Fibroblast of lung (primary cell): ENCODE measurements at regions not wholly inside any gene's neighbourhood (a gene's known extent, or its start where the extent isn't known, plus 50 kb on each side); places are given as distances from the start of the nearest gene placed in this dataset.

ENCODE experiments used
- DNase-seq, 2 donors: peaks; one replicate each; pipeline versions ENCODE4 v3.0.0 to v3.0.0-alpha.2; 2010; ENCODE audit warnings: low read depth in 2 of 2
- H2AFZ ChIP-seq: 2 replicates; pipeline ENCODE4 v1.5.1; 2012; ENCODE audit warnings: low read length, control low read depth, inconsistent platforms
- H3K27ac ChIP-seq: 2 replicates; pipeline ENCODE4 v1.5.1; 2011; ENCODE audit warnings: low read length, control low read depth; ENCODE audit not compliant: insufficient read depth
- H3K27me3 ChIP-seq: 2 replicates; pipeline ENCODE4 v1.5.1; 2011; ENCODE audit warnings: mild to moderate bottlenecking, low read length; ENCODE audit not compliant: control insufficient read depth, insufficient read depth
- H3K36me3 ChIP-seq: 2 replicates; pipeline ENCODE4 v1.5.1; 2011; ENCODE audit warnings: low read length; ENCODE audit not compliant: control insufficient read depth, insufficient read depth
- H3K4me1 ChIP-seq: 2 replicates; pipeline ENCODE4 v1.5.1; 2011; ENCODE audit warnings: low read length; ENCODE audit not compliant: control insufficient read depth, insufficient read depth; ENCODE audit errors: extremely low read depth
- H3K4me2 ChIP-seq: 2 replicates; pipeline ENCODE4 v1.5.1; 2011; ENCODE audit warnings: low read length, control low read depth; ENCODE audit not compliant: insufficient read depth; ENCODE audit errors: extremely low read depth
- H3K4me3 ChIP-seq, 4 experiments: fragments of 200-600 bp in 1 of 4; sonication (generic) in 1 of 4; replicated peaks in 1 of 4; 2 replicates each; pipeline ENCODE4 v1.5.1; 2011 to 2016; ENCODE audit warnings: low read length in 4 of 4, low read depth in 3 of 4, mild to moderate bottlenecking in 3 of 4, control low read depth in 2 of 4, inconsistent platforms in 1 of 4, mixed read lengths in 1 of 4; ENCODE audit not compliant: insufficient read depth in 1 of 4; ENCODE audit errors: control extremely low read depth in 1 of 4
- H3K79me2 ChIP-seq: 2 replicates; pipeline ENCODE4 v1.5.1; 2012; ENCODE audit warnings: mild to moderate bottlenecking, low read length, inconsistent platforms; ENCODE audit not compliant: control insufficient read depth, insufficient read depth
- H3K9ac ChIP-seq: 2 replicates; pipeline ENCODE4 v1.5.1; 2011; ENCODE audit warnings: mild to moderate bottlenecking, low read length, control low read depth; ENCODE audit not compliant: insufficient read depth
- H3K9me3 ChIP-seq: 2 replicates; pipeline ENCODE4 v1.5.1; 2012; ENCODE audit warnings: low read depth, low read length; ENCODE audit not compliant: control insufficient read depth, insufficient read depth
- H4K20me1 ChIP-seq: 2 replicates; pipeline ENCODE4 v1.5.1; 2011; ENCODE audit warnings: low read length; ENCODE audit not compliant: control insufficient read depth, insufficient read depth; ENCODE audit errors: extremely low read depth
- CTCF ChIP-seq, 2 donors: IDR thresholded peaks in 1 of 2; conservative IDR thresholded peaks in 1 of 2; 1 replicate in 1 of 2; 2 replicates in 1 of 2; pipeline ENCODE4 v1.5.1; 2011 to 2012; ENCODE audit warnings: low read length in 2 of 2, control low read depth in 1 of 2, inconsistent platforms in 1 of 2, low read depth in 1 of 2, mild to moderate bottlenecking in 1 of 2
- EZH2 ChIP-seq: IDR thresholded peaks from 2 replicates; pipeline ENCODE4 v1.5.1; 2012; ENCODE audit warnings: low read length, control low read depth, mild to moderate bottlenecking; ENCODE audit errors: missing control alignments

- no peaks in the 10 kb centered on the region for H3K4me1 ChIP-seq
- no peaks in the 10 kb centered on the region for H3K36me3 ChIP-seq
- H3K4me3 ChIP-seq = no peak overlapping the region
- no peak overlapping the region for H2AFZ ChIP-seq
- no peak overlapping the region for H3K4me2 ChIP-seq
- H3K79me2 ChIP-seq = no peaks in the 10 kb centered on the region
- H3K27me3 ChIP-seq = no peaks in the 10 kb centered on the region
- H3K9me3 ChIP-seq = no peaks in the 10 kb centered on the region
- no peaks in the 10 kb centered on the region for H4K20me1 ChIP-seq
- H3K27ac ChIP-seq = no peak overlapping the region
- no peak for DNase-seq
- no peak for TF ChIP-seq EZH2
- TF ChIP-seq CTCF (conservative IDR thresholded peaks at IDR 0.05 in 1 of 2, IDR thresholded peaks at IDR 0.05 in 1 of 2; ENCODE audit: low read depth in 1 of 2, low read length in 2 of 2) = no peak
- H3K9ac ChIP-seq = no peak overlapping the region
Observed at GRCh38 chr14:48672506-48672905, 913.7 kb downstream of the RPS29 start.

GRCh38 chr14:48670939-48671338, 915.2 kb downstream of the RPS29 start:
- H2AFZ ChIP-seq = no peak overlapping the region
- no peaks in the 10 kb centered on the region for H3K4me1 ChIP-seq
- no peaks in the 10 kb centered on the region for H3K9me3 ChIP-seq
- no peaks in the 10 kb centered on the region for H3K79me2 ChIP-seq
- no peak overlapping the region for H3K9ac ChIP-seq
- H3K27me3 ChIP-seq = no peaks in the 10 kb centered on the region
- no peak for TF ChIP-seq EZH2
- TF ChIP-seq CTCF (conservative IDR thresholded peaks at IDR 0.05 in 1 of 2, IDR thresholded peaks at IDR 0.05 in 1 of 2; ENCODE audit: low read depth in 1 of 2, low read length in 2 of 2) = no peak
- no peaks in the 10 kb centered on the region for H4K20me1 ChIP-seq
- no peaks in the 10 kb centered on the region for H3K36me3 ChIP-seq
- H3K4me2 ChIP-seq = no peak overlapping the region
- H3K4me3 ChIP-seq = no peak overlapping the region
- DNase-seq = no peak
- no peak overlapping the region for H3K27ac ChIP-seq

- no peak for TF ChIP-seq CTCF (conservative IDR thresholded peaks at IDR 0.05 in 1 of 2, IDR thresholded peaks at IDR 0.05 in 1 of 2; ENCODE audit: low read depth in 1 of 2, low read length in 2 of 2)
- H3K9me3 ChIP-seq = no peaks in the 10 kb centered on the region
- H4K20me1 ChIP-seq = no peaks in the 10 kb centered on the region
- no peaks in the 10 kb centered on the region for H3K4me1 ChIP-seq
- H2AFZ ChIP-seq = peak overlapping the region; percentile 4
- peak in 1 of 2 donors; percentile 44 for DNase-seq
- H3K27me3 ChIP-seq = no peaks in the 10 kb centered on the region
- H3K36me3 ChIP-seq = no peaks in the 10 kb centered on the region
- no peak overlapping the region for H3K9ac ChIP-seq
- H3K4me2 ChIP-seq = no peak overlapping the region
- no peaks in the 10 kb centered on the region for H3K79me2 ChIP-seq
- no peak overlapping the region for H3K4me3 ChIP-seq
- H3K27ac ChIP-seq = peak overlapping the region; percentile 27
Observed at GRCh38 chr14:48665077-48665784, 920.9 kb downstream of the RPS29 start.
